ENCODE measurements at regions not wholly inside any gene's neighbourhood (a gene's known extent, or its start where the extent isn't known, plus 50 kb on each side); places are given as distances from the start of the nearest gene placed in this dataset.

DNA sequence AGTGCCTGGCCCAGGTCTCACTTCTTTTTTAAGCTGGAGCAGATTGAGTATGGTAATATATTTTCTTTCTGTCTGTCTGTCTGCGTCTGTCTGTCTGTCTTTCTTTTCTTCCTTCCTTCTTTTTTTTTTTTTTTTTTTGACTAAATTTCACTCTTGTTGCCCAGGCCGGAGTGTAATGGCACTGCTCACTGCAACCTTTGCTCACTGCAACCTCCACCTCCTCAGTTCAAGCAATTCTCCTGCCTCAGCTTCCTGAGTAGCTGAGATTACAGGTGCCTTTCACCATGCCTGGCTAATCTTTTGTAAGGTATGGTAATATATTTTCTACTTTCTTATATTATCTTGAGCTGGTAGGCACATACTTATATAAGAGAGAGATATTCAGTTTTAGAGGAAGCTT lies 196.3 kb upstream of the MARCKS start:
- no peak overlapping the region for H3K4me3 ChIP-seq (ENCODE audit: low read length)
- H3K4me1 ChIP-seq (ENCODE audit: insufficient read depth, low read length): no peaks in the 10 kb centered on the region
- H3K27me3 ChIP-seq (ENCODE audit: insufficient read depth, low read length): no peaks in the 10 kb centered on the region
- H3K9me3 ChIP-seq (ENCODE audit: low read depth, low read length): no peaks in the 10 kb centered on the region

DNA sequence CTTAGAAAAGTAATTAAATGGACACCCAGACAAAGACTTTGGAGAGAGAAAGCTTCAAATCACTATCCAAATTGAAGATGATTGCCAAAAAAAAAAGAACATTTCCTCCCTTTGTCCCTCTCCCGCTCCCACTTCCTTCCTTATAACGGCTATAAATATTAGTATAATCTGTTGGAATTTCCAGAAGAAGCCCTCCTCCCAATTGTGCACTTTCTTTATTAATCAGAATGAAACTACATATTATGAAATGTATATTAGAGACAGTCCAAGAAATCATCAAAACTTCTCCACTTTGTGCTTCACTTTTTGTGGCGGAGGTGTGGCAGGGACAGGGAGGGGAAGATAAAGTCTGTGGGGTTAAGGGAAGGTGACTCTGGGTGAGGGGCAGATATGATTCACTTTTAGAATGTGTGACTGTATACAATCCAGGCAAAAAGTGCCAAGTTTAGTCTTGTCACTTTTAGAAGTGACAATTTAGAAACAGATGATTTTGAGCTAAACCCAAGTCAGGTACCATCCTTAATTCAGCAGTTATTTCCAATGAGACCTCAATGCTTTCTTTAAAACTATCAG lies 195.0 kb upstream of the MARCKS start:
- H3K4me1 ChIP-seq (ENCODE audit: insufficient read depth, low read length): no peaks in the 10 kb centered on the region
- H3K9me3 ChIP-seq (ENCODE audit: low read depth, low read length): no peaks in the 10 kb centered on the region
- no peaks in the 10 kb centered on the region for H3K27me3 ChIP-seq (ENCODE audit: insufficient read depth, low read length)
- no peak overlapping the region for H3K4me3 ChIP-seq (ENCODE audit: low read length)

DNA sequence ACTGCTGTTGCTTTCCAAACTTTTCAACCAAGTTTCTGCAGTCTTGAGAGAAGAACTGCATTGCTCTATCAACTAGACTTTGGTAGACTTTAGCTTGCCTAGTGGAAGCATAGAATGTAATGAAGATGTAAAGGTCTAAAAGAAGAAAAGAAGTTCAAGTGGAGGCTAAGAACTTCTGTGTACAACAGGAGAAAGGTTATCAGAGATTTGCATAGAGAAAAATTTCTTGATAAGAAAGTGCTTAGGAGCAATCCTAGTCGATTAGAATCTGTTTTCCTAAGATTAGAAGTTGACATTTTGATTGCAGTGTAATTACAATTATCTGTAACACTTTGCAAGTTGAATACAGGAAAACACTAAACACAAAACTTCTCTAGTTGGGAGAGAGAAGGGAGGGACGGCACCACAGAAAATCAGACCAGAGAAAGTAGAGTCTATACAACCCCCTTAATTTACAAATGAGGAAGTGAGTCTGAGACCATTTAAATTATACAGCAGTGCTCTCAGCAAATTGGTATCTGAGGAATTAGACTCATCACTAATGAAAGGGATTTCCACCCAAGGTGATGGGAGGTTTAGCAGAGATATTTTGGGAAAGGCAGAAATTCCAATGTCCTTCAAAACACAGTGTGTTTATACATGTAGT lies 194.3 kb upstream of the MARCKS start:
- H3K4me3 ChIP-seq (ENCODE audit: low read length): no peak overlapping the region
- H3K27me3 ChIP-seq (ENCODE audit: insufficient read depth, low read length): no peaks in the 10 kb centered on the region
- H3K4me1 ChIP-seq (ENCODE audit: insufficient read depth, low read length): no peaks in the 10 kb centered on the region
- no peaks in the 10 kb centered on the region for H3K9me3 ChIP-seq (ENCODE audit: low read depth, low read length)

GRCh38 chr6:113664909-113665308 lies 192.2 kb upstream of the MARCKS start:
- Histone ChIP-seq H3K4me3 (ENCODE audit: low read length) (no peak overlapping the region), H3K9me3 (ENCODE audit: low read depth, low read length) (no peaks in the 10 kb centered on the region), H3K27me3 (ENCODE audit: insufficient read depth, low read length) (no peaks in the 10 kb centered on the region), H3K4me1 (ENCODE audit: insufficient read depth, low read length) (no peaks in the 10 kb centered on the region)

DNA sequence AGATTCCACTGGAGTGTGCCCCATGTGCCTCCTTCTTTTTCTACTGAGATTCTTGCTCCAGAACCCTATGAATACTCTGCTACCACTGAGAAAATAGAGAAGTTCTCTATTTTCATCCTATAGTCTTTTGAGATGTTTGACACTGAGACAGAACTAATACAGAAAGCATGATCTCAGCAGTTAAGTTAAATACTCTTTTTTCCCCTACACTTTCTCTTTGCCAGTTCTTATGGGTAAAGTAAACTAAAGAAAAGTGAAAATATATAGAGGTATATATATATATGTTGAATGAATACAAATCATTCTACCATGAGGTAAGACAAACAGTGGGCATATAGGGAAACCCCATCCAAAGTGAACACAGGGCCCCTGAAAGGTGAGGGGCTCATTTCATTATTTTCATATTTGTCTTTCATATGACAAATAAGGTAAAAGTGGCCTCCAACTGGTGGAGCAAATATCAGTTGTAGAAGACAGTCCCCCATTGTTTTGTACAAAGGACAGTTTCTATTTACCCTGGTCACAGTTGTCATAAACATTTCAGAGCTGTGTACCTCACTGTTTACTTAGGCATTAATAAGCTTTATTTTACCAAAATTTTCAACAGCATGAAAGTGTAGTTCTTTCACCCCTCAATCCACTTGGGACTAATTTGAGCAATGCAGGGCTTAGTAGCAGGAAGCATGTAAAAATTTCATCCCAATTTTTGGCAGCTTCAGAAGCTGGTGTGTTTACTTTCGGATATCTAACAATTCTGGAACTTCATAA lies 188.3 kb upstream of the MARCKS start:
- peaks cover 6% of the 10 kb centered on the region for H3K4me1 ChIP-seq (ENCODE audit: insufficient read depth, low read length)
- H3K9me3 ChIP-seq (ENCODE audit: low read depth, low read length): no peaks in the 10 kb centered on the region
- no peaks in the 10 kb centered on the region for H3K27me3 ChIP-seq (ENCODE audit: insufficient read depth, low read length)
- H3K4me3 ChIP-seq (ENCODE audit: low read length): no peak overlapping the region

DNA sequence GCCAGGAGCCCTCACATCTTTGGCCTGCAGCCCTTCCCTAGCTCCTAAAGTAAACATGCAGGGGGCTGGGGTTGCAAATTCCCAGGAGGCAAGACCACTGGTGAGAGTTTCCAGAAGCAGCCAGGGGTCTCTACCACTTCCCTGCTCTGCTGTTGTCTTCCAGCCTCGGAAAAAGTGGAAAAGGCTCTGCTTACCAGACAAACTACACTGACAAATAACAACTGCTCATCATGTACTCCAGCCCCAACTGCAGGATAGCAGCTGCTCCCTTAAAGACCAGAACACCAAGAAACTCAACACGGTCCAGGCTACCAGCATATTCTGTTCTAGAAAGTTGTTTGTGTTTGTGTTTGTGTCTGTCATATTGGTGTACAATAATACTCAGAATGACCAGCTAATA lies 187.5 kb upstream of the MARCKS start:
- Histone ChIP-seq H3K9me3 (ENCODE audit: low read depth, low read length) (no peaks in the 10 kb centered on the region), H3K4me1 (ENCODE audit: insufficient read depth, low read length) (peaks cover 6% of the 10 kb centered on the region), H3K4me3 (ENCODE audit: low read length) (no peak overlapping the region), H3K27me3 (ENCODE audit: insufficient read depth, low read length) (no peaks in the 10 kb centered on the region)

DNA sequence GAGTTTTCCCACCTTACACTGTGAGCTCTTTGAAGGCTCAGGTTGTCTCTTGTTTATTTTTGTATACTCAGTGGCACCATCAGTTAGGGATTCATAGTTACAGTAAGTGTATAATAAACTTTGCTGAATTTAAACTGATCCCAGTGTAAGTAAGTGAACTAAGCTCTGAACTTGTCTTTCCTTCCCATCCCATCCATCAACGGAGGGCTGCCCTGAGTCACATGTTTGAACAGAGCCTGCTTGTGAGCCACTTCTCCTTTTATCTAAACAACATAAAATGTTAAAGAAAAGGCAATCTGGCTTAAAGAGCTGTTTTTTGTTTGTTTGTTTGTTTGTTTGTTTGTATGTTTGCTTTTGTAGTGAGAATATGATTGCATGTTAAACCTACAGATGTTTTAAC lies 185.7 kb upstream of the MARCKS start:
- Histone ChIP-seq H3K4me1 (ENCODE audit: insufficient read depth, low read length) (peaks cover 6% of the 10 kb centered on the region), H3K4me3 (ENCODE audit: low read length) (no peak overlapping the region), H3K9me3 (ENCODE audit: low read depth, low read length) (no peaks in the 10 kb centered on the region), H3K27me3 (ENCODE audit: insufficient read depth, low read length) (no peaks in the 10 kb centered on the region)

DNA sequence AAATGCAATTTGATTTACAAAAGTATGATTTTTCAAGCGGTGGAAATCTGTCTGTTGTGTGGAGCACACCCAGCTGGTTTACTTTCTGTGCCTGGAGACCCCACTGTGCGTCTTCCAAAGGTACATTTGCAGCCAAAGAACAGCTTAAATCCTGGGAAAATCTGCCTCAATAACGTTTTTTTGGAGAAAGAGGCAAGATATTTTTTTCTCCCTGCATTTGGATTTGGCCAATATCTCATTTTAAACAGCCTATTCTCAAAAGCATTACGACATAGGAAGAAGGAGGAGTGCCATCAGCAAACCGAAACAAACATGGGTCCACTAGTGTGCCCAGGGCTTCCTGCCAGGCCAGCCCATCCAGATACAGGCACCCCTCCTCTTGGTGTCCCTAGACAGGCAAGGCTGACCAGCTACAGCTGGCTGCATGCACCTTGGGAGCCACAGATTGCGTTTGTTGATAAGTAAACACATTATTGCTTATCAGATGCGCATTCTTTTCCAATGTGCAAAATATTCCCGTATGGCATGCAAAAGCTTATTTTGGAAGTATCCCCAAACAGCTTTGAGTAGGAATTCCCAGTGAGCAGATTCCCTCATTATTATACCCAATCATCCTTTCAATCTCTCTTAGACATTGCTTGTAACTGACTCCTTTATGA lies 184.5 kb upstream of the MARCKS start:
- H3K4me1 ChIP-seq (ENCODE audit: insufficient read depth, low read length): peaks cover 6% of the 10 kb centered on the region
- no peak overlapping the region for H3K4me3 ChIP-seq (ENCODE audit: low read length)
- H3K9me3 ChIP-seq (ENCODE audit: low read depth, low read length): no peaks in the 10 kb centered on the region
- no peaks in the 10 kb centered on the region for H3K27me3 ChIP-seq (ENCODE audit: insufficient read depth, low read length)

DNA sequence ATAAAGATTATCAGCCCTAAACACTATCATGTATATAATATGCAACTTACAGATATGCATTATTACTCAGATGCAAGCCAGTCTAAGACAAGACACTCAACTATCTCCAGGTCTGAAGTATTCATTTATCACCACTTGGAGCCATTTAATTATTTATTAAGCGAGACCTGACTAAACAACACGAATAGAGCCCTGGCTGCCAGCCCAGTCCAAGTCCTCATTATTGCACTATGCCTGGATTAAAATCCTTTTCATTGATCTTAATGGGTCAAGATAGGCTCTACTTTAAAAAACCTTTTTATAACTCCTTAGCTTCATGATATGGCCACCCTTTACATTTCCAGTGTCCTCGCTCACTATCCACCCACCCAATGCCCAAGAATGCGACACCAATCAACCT lies 183.1 kb upstream of the MARCKS start:
- Histone ChIP-seq H3K4me3 (ENCODE audit: low read length) (no peak overlapping the region), H3K9me3 (ENCODE audit: low read depth, low read length) (no peaks in the 10 kb centered on the region), H3K27me3 (ENCODE audit: insufficient read depth, low read length) (no peaks in the 10 kb centered on the region), H3K4me1 (ENCODE audit: insufficient read depth, low read length) (peaks cover 6% of the 10 kb centered on the region)

- Histone ChIP-seq H3K9me3 (ENCODE audit: low read depth, low read length) (no peaks in the 10 kb centered on the region), H3K27me3 (ENCODE audit: insufficient read depth, low read length) (no peaks in the 10 kb centered on the region), H3K4me3 (ENCODE audit: low read length) (no peak overlapping the region), H3K4me1 (ENCODE audit: insufficient read depth, low read length) (peaks cover 6% of the 10 kb centered on the region)
Observed at GRCh38 chr6:113676057-113676456, 181.1 kb upstream of the MARCKS start.

GRCh38 chr6:113676968-113677367 lies 180.2 kb upstream of the MARCKS start:
- Histone ChIP-seq H3K4me3 (ENCODE audit: low read length) (no peak overlapping the region), H3K27me3 (ENCODE audit: insufficient read depth, low read length) (no peaks in the 10 kb centered on the region), H3K9me3 (ENCODE audit: low read depth, low read length) (no peaks in the 10 kb centered on the region), H3K4me1 (ENCODE audit: insufficient read depth, low read length) (peaks cover 6% of the 10 kb centered on the region)

DNA sequence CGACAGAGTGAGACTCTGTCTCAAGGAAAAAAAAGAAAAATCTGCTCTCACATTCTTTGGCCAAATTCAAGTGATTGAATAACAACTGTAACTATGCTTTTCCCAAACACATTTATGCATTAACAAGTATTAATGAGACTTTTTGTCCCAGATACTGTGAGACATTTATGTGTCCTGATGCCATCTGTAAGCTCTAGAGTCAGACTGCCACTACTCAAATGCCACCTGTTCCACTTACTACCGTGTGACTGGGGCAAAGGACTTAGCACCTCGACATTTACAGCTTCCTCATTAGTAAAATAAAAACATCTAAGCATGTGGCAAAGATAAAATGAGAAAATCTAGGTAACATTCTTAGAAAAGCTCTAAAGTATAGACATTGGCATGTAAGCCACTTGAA lies 178.1 kb upstream of the MARCKS start:
- H3K27me3 ChIP-seq (ENCODE audit: insufficient read depth, low read length): no peaks in the 10 kb centered on the region
- no peaks in the 10 kb centered on the region for H3K9me3 ChIP-seq (ENCODE audit: low read depth, low read length)
- H3K4me3 ChIP-seq (ENCODE audit: low read length): no peak overlapping the region
- H3K4me1 ChIP-seq (ENCODE audit: insufficient read depth, low read length): no peaks in the 10 kb centered on the region

DNA sequence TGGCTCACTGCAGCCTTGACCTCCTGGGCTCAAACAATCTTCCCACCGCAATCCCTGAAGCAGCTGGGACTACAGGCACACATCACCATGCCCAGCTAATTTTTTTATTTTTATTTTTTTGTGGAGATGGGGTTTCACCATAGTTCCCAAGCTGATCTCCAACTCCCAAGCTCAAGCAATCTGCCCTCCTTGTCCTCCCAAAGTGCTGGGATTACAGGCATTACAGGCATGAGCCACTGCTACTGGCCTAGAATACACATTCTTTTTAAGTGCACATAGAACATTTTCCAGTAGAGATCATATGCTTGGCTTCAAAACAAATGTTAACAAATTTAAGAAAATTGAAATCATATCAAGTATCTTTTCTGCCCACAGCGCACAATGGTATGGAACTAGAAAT lies 176.8 kb upstream of the MARCKS start:
- H3K9me3 ChIP-seq (ENCODE audit: low read depth, low read length): no peaks in the 10 kb centered on the region
- H3K27me3 ChIP-seq (ENCODE audit: insufficient read depth, low read length): no peaks in the 10 kb centered on the region
- no peak overlapping the region for H3K4me3 ChIP-seq (ENCODE audit: low read length)
- no peaks in the 10 kb centered on the region for H3K4me1 ChIP-seq (ENCODE audit: insufficient read depth, low read length)

DNA sequence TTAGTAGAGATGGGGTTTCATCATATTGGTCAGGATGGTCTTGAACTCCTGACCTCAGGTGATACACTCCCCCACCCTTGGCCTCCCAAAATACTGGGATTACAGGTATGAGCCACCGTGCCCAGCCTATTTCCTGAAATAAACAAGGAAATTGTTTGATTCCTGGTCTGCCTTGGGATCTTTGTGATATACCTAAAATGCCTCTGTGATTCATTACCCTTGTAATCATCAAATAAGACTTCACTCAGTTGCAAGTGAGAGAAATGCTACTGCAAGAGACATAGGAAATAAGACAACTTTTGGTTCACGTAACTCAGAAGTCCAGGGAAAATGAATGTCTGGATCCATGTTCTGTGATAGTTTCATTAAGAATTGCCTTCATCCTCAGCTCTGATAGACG lies 173.2 kb upstream of the MARCKS start:
- Histone ChIP-seq H3K9me3 (ENCODE audit: low read depth, low read length) (no peaks in the 10 kb centered on the region), H3K4me3 (ENCODE audit: low read length) (no peak overlapping the region), H3K27me3 (ENCODE audit: insufficient read depth, low read length) (no peaks in the 10 kb centered on the region), H3K4me1 (ENCODE audit: insufficient read depth, low read length) (no peaks in the 10 kb centered on the region)

- no peaks in the 10 kb centered on the region for H3K27me3 ChIP-seq (ENCODE audit: insufficient read depth, low read length)
- H3K4me1 ChIP-seq (ENCODE audit: insufficient read depth, low read length): no peaks in the 10 kb centered on the region
- no peak overlapping the region for H3K4me3 ChIP-seq (ENCODE audit: low read length)
- no peaks in the 10 kb centered on the region for H3K9me3 ChIP-seq (ENCODE audit: low read depth, low read length)
Observed at GRCh38 chr6:113684382-113684901, 172.7 kb upstream of the MARCKS start.
